HG03196 (cell line): ENCODE measurements at regions not wholly inside any gene's neighbourhood (a gene's known extent, or its start where the extent isn't known, plus 50 kb on each side); places are given as distances from the start of the nearest gene placed in this dataset.
"Not testable (repeated sequence)": the region's sequence is repeated elsewhere in the genome, so short reads cannot be mapped to it uniquely, and the experiment has no call there.

ENCODE experiments used
- ATAC-seq: cut with Tn5 transposase; IDR thresholded peaks from one replicate; pipeline ENCODE4 v1.9.1; 2021; ENCODE audit not compliant: unreplicated experiment

DNA sequence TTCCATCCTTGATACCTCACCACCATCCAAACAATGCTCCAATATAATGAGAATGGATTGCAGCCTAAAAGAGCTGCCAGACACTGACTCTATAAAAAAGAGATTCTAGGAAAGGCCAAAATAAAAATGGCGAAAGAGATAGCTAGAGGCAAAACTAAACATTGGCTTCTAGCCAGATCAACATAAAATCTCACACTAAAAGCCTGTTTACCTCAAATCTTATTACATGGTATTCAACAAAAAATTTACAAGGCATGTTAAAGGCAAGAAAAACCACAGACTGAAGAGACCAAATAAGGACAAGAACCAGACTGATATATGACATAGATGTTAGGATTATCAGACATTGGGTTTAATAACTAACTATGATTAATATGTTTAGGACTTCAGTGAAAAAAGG lies 1127.0 kb downstream of the DNAJB9 start:
- ATAC-seq, result no peak

DNA sequence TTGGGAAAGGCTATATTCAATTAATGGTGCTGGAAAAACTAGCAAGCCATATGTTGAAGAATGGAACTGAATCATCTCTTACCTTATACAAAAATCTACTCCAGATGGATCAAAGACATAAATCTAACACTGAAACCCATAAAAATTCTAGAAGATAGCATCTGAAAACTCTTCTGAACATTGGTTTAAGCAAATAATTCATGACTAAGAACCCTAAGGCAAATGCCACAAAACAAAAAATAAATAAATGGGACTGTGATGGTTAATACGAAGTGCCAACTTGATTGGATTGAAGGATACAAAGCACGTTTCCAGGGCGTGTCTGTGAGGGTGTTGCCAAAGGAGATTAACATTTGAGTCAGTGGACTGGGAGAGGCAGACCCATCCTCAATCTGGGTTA lies 1130.0 kb downstream of the DNAJB9 start:
- no peak for ATAC-seq

DNA sequence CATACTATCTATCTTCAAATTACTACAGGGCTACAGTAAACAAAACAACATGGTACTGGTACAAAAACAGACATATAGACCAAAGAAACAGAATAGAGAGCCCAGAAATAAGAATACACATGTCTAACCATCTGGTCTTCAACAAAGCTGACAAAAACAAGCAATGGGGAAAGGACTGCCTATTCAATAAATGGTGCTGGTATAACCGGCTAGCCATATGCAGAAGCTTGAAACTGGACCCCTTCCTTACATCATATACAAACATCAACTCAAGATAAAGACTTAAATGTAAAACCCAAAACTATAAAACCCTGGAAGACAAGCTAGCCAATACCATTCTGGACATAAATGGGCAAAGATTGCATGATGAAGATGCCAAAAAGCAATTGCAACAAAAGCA lies 1143.7 kb downstream of the DNAJB9 start:
- ATAC-seq, result no peak

DNA sequence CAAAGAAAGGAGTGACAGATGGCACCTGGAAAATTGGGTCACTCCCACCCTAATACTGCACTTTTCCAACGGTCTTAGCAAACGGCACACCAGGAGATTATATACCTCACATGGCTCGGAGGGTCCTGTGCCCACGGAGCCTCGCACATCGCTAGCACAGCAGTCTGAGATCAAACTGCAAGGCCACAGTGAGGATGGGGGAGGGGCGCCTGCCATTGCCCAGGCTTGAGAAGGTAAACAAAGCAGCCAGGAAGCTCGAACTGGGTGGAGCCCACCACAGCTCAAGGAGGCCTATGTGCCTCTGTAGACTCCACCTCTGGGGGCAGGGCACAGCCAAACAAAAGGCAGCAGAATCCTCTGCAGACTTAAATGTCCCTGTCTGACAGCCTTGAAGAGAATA lies 1149.7 kb downstream of the DNAJB9 start:
- ATAC-seq, result not testable (repeated sequence)

DNA sequence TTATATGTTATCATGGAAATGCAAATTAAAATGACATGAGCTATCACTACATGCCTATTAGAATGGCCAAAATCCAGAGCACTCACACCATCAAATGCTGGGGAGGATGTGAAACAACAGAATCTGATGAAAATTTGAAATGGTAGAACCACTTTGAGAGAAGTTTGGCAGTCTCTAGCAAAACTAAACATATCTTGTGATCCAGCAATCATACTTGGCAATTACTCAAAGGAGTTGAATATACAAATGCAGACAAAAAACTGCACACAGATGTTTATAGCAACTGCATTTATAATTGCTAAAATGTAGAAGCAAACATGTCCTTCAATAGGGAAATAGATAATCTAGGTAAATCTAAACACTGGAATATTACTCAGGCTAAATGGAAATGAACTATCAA lies 1164.9 kb downstream of the DNAJB9 start:
- no peak for ATAC-seq

DNA sequence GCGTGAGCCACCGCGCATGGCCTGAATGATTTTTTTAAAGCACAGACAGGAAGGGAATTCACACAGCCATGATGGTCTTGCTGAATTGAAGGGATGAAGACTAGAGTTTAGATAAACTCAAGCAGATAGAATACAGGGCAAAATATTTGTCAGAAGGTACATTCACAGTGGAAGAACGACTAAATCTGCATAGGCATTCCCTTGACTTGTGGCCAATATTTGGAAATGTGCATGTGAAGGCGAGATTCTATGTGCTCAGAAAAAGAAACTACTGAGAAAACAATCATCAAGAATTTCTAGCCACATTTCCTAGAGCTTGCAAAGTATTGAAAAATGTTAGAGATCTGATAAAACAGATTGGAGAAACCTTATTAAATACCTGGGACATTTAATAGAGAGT lies 1166.2 kb downstream of the DNAJB9 start:
- no peak for ATAC-seq

DNA sequence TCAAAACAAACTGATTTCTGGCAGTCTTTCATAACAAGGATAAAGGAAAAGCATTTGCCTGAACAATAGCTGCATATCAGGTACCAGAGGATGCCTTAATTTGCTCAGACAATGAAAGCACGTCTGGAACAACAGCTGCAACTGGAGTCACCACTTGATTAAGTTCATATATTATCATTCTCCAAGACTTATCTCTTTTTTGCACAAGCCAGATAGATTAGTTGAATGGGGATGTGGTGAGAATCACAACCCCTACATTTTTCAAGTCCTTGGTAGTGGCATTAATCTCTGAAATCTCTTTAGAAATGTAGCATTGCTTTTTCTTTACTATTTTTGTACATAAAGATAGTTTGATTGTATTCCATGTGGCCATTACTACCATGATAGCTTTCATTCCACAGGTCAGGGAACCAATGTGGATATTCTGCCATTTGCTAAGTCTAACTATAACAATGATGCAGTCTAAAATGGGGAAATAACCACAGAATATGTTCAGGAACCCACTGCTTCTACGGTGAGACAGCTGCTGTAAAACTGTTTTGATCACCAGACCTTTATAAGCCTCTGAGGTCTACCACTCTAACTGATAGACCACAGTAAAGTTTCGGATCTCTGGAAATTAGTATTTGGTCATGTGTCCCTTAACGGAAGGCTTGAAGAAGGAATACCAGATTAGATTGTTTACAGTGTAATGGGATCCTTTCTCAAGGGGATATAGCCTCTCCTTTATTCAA lies 1176.2 kb downstream of the DNAJB9 start:
- ATAC-seq, result no peak

DNA sequence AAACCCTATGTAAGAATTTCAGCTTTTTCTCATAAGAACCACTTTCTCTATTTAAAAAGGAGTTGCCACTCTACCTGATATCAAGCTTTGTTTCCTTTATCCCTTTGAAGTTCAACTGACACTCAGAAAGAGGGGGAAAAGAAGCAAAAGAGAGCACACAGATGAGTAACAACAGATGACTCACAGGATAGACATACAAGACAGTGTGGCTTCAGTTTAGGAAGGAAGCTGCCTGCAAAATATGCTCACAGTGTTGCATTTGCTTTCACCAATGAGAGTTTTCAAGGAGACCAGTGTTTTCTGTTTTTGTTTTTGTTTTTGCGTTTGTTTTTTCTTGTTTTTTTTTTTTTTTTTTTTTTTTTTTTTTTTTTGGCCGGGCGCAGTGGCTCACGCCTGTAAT lies 1181.6 kb downstream of the DNAJB9 start:
- ATAC-seq, result no peak

DNA sequence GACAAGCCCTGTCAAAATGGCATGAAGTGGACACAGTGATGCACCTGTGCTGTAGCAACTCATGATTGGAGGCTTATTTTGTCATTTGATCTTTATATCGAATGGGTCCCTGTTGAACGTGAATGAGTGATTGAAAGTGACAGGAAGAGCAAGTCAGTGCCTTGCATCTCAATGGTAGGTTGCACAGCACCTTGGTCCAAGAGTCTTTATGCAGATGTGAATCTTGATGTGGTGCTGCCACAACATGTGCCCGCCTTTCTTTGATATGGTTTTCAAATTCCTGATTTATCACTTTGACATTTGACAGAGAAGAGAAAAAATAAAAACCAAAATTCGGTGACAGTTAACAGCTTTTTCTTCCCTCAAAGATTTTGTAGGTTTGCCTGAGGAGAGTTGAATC lies 1182.4 kb downstream of the DNAJB9 start:
- no peak for ATAC-seq

DNA sequence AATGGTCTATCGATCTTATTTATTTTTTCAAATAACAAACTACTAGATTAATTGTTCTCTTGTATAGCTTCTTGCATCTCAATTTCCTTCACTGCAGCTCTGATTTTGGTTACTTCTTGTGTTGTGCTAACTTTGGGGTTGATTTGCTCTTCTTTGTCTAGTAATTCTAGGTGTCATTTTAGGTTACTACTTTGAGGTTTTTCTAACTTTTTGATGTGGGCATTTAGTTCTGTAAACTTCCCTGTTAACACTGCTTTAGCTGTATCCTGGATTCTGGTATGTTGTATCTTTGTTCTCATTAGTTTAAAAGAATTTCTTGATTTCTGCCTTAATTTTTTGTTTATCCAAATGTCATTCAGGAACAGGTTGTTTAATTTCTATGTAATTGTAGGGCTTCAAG lies 1188.0 kb downstream of the DNAJB9 start:
- no peak for ATAC-seq

DNA sequence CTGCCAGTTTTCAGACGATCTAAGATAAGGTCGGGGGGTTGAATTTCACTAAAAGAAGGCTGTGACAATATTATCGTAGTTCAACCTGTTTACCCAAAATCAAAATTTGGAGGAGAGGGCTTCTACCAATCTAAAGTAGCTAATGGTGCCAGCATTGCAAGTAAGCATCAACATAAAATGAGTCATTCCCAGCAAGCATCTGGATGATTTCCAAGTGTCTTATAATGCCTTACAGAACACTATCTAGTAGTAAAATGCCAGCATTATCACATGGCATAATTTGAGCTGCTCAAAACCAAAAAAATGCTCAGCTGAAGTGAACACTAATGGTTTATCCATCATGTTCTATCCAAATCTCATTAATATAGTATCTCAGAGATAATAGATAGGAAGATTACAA lies 1193.9 kb downstream of the DNAJB9 start:
- ATAC-seq, result no peak

DNA sequence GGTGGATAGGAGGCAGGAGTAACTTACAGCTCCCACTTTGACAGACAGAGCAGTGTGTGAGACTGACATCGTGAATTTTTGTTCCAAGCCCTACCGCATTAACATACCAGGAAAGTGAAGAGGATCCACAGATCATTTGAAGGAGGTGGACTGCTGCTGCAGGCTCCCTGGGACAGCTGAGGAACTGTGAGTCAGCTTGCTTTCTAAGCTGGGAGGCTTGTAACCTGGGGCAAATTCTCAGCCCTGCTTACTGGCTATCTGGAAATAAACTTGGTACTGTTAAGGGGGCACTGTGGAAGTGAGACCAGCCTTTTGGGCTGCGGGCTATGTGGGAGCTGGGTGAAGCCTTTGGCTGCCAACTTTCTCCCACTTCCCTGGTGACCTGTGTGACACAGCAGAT lies 1202.5 kb downstream of the DNAJB9 start:
- no peak for ATAC-seq

DNA sequence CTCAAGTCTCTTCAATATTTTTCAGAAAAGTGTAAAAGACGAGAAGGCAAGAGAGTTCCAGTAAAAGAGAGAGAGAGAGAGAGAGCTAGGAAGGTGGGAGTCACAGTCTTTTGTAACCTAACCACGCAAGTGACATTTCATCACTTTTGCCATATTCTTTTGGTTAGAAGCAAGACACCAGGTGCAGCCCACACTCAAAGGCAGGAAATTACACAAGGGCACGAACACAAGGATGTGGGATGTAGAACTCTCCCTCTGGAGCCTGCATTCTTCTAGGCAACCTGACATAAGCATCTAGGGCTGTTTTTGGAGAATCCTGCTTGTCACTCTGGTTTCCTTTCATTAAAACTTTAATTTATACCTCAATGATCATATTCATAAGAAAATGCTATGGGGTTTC lies 1213.1 kb downstream of the DNAJB9 start:
- ATAC-seq, result no peak

DNA sequence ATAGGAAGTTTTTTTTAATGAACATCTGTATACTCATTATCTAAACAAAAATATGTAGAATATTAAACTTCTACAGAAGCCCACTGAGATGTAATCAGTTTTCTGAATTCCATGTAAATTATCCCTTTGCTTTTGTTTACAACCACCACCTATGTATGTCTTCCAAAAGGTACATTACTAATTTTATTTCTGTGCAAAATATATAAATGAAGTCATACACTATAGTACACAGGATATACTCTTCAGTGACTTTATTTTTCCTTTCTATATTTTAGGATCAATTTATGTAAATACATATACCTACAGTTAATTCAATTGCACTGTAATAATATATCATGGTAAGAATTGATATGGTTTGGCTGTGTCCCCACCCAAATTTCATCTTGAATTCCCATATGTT lies 1236.9 kb downstream of the DNAJB9 start:
- no peak for ATAC-seq

DNA sequence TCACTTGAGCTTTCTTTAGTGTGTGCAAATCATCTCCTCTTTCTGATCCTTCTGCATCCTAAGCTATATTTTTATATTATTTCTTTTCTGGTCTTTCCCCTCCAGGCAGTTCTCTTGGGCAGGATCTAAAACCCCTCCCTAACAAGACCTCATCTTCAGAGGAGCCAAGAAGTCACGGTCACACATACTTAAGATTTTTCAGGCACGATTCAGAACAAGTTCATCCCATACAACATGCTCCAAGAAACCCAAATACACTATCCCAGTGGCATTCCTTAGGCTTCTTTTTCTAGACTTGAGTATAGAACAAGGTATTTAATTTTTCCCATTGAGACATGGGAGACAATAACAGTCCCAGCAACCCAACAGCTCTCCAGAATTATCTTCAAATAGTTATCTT lies 1251.5 kb downstream of the DNAJB9 start:
- no peak for ATAC-seq

DNA sequence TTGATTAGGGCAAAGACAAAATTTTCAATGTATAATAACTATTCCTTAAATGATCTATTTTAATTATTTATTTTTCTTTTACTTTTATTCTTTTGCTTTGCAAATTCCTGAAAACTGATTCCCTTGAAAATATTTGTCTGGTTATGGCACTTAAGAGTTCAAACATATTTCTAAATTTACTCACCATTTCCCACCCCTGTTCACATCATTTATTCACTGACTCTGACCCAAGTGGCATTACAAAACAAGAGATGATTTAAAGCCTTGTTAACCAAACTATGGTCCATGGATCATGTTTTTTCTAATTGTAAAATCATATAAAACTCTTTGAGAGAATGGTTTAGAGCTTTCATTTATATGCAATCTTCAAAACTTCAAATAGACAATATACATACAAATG lies 1256.1 kb upstream of the LRRN3 start:
- no peak for ATAC-seq

DNA sequence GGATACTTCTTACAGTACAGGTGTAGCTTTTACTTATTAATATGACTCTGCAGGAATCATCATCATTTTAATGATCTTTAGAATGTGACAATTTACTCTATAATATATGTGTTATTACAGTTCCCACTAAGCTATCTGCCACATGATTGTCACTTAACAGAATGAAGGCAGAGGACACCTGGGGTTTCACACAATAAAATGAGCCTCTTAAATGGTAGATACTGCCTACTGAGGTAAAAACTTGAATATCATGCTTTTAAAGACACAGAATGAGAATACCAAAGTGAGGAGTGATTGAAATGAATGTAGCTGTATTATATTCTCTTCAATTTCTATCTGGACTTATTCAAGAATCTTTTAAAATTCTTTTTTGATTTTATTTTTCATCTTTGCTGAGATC lies 1255.3 kb upstream of the LRRN3 start:
- no peak for ATAC-seq

DNA sequence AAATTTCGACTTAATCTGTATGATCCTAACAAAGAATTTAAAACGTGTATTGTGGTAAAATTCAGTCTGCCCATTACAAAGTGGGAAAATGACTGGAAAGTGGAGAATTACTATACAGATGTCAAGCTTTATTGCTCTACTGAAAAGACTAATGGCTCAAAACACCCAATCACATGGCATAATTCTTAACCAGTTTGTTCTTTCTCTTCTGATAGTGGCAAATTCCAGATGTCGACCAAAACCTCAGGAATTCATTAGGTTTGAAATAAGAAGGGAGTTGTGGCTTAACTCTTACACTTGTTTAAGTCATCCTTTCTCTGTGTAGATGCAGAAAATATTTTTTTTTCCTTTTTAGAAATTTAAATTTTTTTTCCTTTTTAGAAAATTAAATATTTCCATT lies 1254.9 kb upstream of the LRRN3 start:
- ATAC-seq, result no peak

DNA sequence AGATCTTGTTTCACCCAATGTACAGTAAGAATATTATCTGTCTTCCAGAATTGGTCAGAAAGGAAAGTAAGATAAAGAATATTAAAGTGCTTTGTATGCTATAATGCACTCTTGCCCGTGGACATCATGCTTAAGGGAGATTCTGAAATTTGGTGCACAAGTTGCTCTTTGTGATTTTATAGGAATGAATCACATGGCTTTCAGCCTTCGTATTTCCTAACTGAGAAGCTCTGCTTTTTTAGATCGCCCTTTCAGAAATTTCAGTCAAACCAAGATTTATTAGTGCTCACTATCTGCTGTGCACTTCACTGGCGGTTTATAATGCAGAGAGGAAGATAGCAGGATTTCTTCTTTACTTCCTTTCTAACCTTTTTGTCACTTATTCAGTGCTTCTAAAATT lies 1248.5 kb upstream of the LRRN3 start:
- ATAC-seq, result no peak

DNA sequence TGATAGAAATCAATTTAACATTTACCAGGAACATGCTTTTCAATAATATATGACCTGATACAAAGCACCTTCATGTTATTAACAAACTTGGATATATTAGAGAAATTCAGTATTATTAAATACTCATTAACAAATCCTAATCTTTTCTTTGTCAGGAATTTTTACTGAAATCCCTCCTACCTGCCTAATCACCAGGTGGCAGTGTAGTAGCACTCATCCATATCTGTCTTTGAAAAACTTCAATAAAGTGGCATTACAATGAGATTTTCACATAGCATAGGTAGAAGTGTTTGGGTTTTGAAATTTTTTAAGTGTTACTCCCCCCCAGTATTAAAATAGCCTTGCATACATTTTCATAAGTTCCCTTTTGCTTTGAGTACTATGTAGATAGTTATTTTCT lies 1246.6 kb upstream of the LRRN3 start:
- no peak for ATAC-seq

DNA sequence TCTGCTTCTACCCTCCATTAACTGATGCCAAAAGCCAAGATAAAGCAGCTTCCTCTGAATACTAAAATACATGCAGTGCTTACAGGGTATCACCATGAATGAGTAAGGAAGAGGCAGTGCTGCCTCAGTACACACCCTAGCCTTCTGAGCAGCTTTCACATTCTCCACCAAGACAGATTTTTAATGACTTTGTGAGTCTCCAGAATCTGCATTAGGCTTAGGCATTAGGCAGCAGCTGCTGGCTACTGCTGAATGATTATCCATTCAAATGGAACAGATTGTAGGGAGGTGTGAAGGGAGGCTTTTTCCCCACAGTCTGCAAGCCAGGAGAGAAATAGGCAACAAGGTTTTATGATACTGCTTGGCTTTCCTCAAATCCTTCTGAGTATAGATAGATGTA lies 1226.7 kb upstream of the LRRN3 start:
- no peak for ATAC-seq

DNA sequence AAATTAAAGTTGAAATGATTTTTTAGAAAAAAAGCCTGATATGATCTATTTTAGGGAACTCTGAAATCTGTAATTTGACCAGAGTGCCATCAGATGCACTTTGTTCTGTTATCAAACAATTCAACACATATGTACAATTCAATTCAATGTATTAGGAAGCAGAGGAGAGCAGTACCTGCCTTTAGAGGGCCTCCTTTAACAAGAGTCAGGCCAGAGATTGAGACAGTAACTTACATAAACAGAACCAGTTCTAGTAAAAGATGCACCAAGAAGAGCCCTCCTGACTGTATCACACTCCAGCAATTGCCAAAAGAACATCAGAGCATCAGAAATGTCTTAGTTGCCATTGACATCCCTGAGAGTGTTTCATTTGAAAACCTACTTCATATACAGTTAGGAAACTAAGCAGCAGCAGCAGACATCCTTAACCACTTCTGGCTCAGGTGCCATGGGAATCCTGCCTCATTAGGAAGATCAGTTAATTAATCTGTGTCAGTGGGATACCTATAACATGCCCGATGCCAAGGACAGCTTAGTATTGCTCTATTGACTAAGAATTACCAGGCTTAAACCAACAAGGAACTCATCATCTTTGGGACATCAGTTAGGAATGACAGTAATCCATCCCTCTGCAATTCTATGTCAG lies 1222.6 kb upstream of the LRRN3 start:
- no peak for ATAC-seq

DNA sequence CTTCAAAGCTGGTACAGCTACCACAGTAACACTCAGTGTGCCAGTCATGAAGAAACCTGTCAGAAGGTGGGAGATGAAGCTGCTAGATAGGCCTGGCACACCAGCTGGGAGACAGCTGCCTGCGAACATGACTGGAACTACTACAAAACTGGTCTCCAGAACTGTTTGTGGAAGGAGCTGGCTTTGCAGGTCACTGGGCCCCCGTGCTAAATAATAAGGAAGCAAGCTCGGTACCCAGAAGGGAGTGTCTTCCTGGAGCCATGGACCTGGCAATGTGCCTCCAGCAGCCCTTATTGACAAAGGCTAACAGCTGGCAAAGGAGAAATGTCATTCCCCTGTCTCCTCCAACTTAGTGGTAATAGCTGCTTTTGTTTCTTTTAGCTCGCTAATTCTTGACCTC lies 1217.6 kb upstream of the LRRN3 start:
- no peak for ATAC-seq
